HG02943 (cell line): ENCODE measurements at regions not wholly inside any gene's neighbourhood (a gene's known extent, or its start where the extent isn't known, plus 50 kb on each side); places are given as distances from the start of the nearest gene placed in this dataset.
A peak's percentile ranks its signal among the peaks of the same experiment; 100 is the strongest.

ENCODE experiments used
- ATAC-seq: cut with Tn5 transposase; IDR thresholded peaks from one replicate; pipeline ENCODE4 v1.9.1; 2021; ENCODE audit warnings: mild to moderate bottlenecking, low read depth, moderate library complexity; ENCODE audit not compliant: unreplicated experiment

- ATAC-seq, result no peak
These were observed 147.2 kb upstream of the HNMT start for GRCh38 chr2:137817058-137817457.

- ATAC-seq, result no peak
These were observed 141.1 kb upstream of the HNMT start for GRCh38 chr2:137823196-137823595.

GRCh38 chr2:137824501-137824900, 139.8 kb upstream of the HNMT start:
- ATAC-seq, result no peak

- ATAC-seq, result peak; percentile 86
These were observed 137.6 kb upstream of the HNMT start for GRCh38 chr2:137826373-137827372.

- ATAC-seq, result no peak
These were observed 135.6 kb upstream of the HNMT start for GRCh38 chr2:137828624-137829023.

- no peak for ATAC-seq
These were observed 135.0 kb upstream of the HNMT start for GRCh38 chr2:137829251-137829650.

- no peak for ATAC-seq
These were observed 129.4 kb upstream of the HNMT start for GRCh38 chr2:137834760-137835379.

GRCh38 chr2:137836671-137837070, 127.6 kb upstream of the HNMT start:
- ATAC-seq, result no peak

GRCh38 chr2:137837830-137838229, 126.4 kb upstream of the HNMT start:
- no peak for ATAC-seq

GRCh38 chr2:137838255-137839092, 125.8 kb upstream of the HNMT start:
- peak; percentile 59 for ATAC-seq

- ATAC-seq, result no peak
These were observed 121.8 kb upstream of the HNMT start for GRCh38 chr2:137842430-137842829.

- ATAC-seq, result no peak
These were observed 121.3 kb upstream of the HNMT start for GRCh38 chr2:137842952-137843351.

GRCh38 chr2:137845422-137845821, 118.9 kb upstream of the HNMT start:
- ATAC-seq, result no peak

GRCh38 chr2:137846993-137847392, 117.3 kb upstream of the HNMT start:
- no peak for ATAC-seq

- ATAC-seq, result no peak
These were observed 116.8 kb upstream of the HNMT start for GRCh38 chr2:137847443-137847842.

- ATAC-seq, result no peak
These were observed 106.4 kb upstream of the HNMT start for GRCh38 chr2:137857881-137858280.

- ATAC-seq, result no peak
These were observed 101.6 kb upstream of the HNMT start for GRCh38 chr2:137862651-137863050.

GRCh38 chr2:137865954-137866540, 98.2 kb upstream of the HNMT start:
- ATAC-seq, result peak; percentile 68

- ATAC-seq, result peak; percentile 63
These were observed 93.6 kb upstream of the HNMT start for GRCh38 chr2:137870682-137871081.

- peak; percentile 60 for ATAC-seq
These were observed 91.7 kb upstream of the HNMT start for GRCh38 chr2:137872577-137872976.
